GM10266 (cell line): ENCODE measurements at regions not wholly inside any gene's neighbourhood (a gene's known extent, or its start where the extent isn't known, plus 50 kb on each side); places are given as distances from the start of the nearest gene placed in this dataset.

Experiments
- DNase-seq: peaks from one replicate; pipeline ENCODE4 v3.0.0; 2012; ENCODE audit errors: extremely low spot score
- CTCF ChIP-seq: IDR thresholded peaks from 2 replicates; pipeline ENCODE4 v1.5.1; 2012; ENCODE audit warnings: mild to moderate bottlenecking, low read depth; ENCODE audit not compliant: control insufficient read depth, insufficient read depth; ENCODE audit errors: missing control alignments

- TF ChIP-seq CTCF: peak; percentile 59
- peak; percentile 35 for DNase-seq
Measured at GRCh38 chr10:6918305-6918704, 338.2 kb upstream of the PRKCQ start.

- TF ChIP-seq CTCF: no peak
- no peak for DNase-seq
Measured at GRCh38 chr10:6917125-6917524, 337.0 kb upstream of the PRKCQ start.

- no peak for TF ChIP-seq CTCF
- no peak for DNase-seq
Measured at GRCh38 chr10:6916601-6917000, 336.5 kb upstream of the PRKCQ start.

GRCh38 chr10:6915307-6915706 lies 335.2 kb upstream of the PRKCQ start:
- TF ChIP-seq CTCF: no peak

GRCh38 chr10:6912929-6913328 lies 332.9 kb upstream of the PRKCQ start:
- DNase-seq: no peak
- TF ChIP-seq CTCF: no peak

More at GRCh38 chr10:6915307-6915706, 335.2 kb upstream of the PRKCQ start:
- DNase-seq: no peak

GRCh38 chr10:6912424-6912823 lies 332.3 kb upstream of the PRKCQ start:
- no peak for TF ChIP-seq CTCF

GRCh38 chr10:6912021-6912420 lies 331.9 kb upstream of the PRKCQ start:
- no peak for TF ChIP-seq CTCF
- no peak for DNase-seq

More at GRCh38 chr10:6912424-6912823, 332.3 kb upstream of the PRKCQ start:
- DNase-seq: no peak
